GM21515 (cell line): ENCODE measurements at regions not wholly inside any gene's neighbourhood (a gene's known extent, or its start where the extent isn't known, plus 50 kb on each side); places are given as distances from the start of the nearest gene placed in this dataset.

Experiments used
- ATAC-seq: cut with Tn5 transposase; IDR thresholded peaks from one replicate; pipeline ENCODE4 v1.9.1; 2021; ENCODE audit not compliant: unreplicated experiment

- ATAC-seq, result no peak
Measured at GRCh38 chr3:152051501-152052404, 178.3 kb downstream of the SUCNR1 start.

GRCh38 chr3:152053866-152054265, 180.4 kb downstream of the SUCNR1 start:
- ATAC-seq, result no peak

GRCh38 chr3:152054315-152054714, 180.9 kb downstream of the SUCNR1 start:
- ATAC-seq, result no peak

GRCh38 chr3:152056073-152056472, 182.6 kb downstream of the SUCNR1 start:
- ATAC-seq, result no peak

GRCh38 chr3:152056481-152056880, 183.0 kb downstream of the SUCNR1 start:
- ATAC-seq, result no peak

- ATAC-seq, result no peak
Measured at GRCh38 chr3:152056987-152057386, 183.5 kb downstream of the SUCNR1 start.

- no peak for ATAC-seq
Measured at GRCh38 chr3:152058856-152059255, 185.4 kb downstream of the SUCNR1 start.

- no peak for ATAC-seq
Measured at GRCh38 chr3:152060701-152061100, 187.3 kb downstream of the SUCNR1 start.

GRCh38 chr3:152061296-152061695, 187.9 kb downstream of the SUCNR1 start:
- no peak for ATAC-seq

- ATAC-seq, result no peak
Measured at GRCh38 chr3:152069871-152070270, 196.4 kb downstream of the SUCNR1 start.

- ATAC-seq, result no peak
Measured at GRCh38 chr3:152071315-152071714, 197.4 kb upstream of the MBNL1 start.

GRCh38 chr3:152071924-152072323, 196.8 kb upstream of the MBNL1 start:
- no peak for ATAC-seq

GRCh38 chr3:152073267-152073666, 195.5 kb upstream of the MBNL1 start:
- no peak for ATAC-seq

- ATAC-seq, result no peak
Measured at GRCh38 chr3:152076148-152076547, 192.6 kb upstream of the MBNL1 start.

GRCh38 chr3:152079980-152080379, 188.7 kb upstream of the MBNL1 start:
- no peak for ATAC-seq

- ATAC-seq, result no peak
Measured at GRCh38 chr3:152083135-152083534, 185.6 kb upstream of the MBNL1 start.

- ATAC-seq, result no peak
Measured at GRCh38 chr3:152084441-152085158, 184.1 kb upstream of the MBNL1 start.

GRCh38 chr3:152087153-152087552, 181.6 kb upstream of the MBNL1 start:
- no peak for ATAC-seq

- no peak for ATAC-seq
Measured at GRCh38 chr3:152089528-152089927, 179.2 kb upstream of the MBNL1 start.

- no peak for ATAC-seq
Measured at GRCh38 chr3:152091725-152092124, 177.0 kb upstream of the MBNL1 start.

- no peak for ATAC-seq
Measured at GRCh38 chr3:152093901-152094300, 174.8 kb upstream of the MBNL1 start.

- ATAC-seq, result no peak
Measured at GRCh38 chr3:152094406-152094805, 174.3 kb upstream of the MBNL1 start.
